NOMO-1 (cell line): ENCODE measurements at regions not wholly inside any gene's neighbourhood (a gene's known extent, or its start where the extent isn't known, plus 50 kb on each side); places are given as distances from the start of the nearest gene placed in this dataset.

Source experiments
- DNase-seq, 2 experiments: peaks; one replicate each; lab custom pipeline; 2025; ENCODE audit not compliant: unreplicated experiment in 2 of 2; lab: John Stamatoyannopoulos, UW

DNA sequence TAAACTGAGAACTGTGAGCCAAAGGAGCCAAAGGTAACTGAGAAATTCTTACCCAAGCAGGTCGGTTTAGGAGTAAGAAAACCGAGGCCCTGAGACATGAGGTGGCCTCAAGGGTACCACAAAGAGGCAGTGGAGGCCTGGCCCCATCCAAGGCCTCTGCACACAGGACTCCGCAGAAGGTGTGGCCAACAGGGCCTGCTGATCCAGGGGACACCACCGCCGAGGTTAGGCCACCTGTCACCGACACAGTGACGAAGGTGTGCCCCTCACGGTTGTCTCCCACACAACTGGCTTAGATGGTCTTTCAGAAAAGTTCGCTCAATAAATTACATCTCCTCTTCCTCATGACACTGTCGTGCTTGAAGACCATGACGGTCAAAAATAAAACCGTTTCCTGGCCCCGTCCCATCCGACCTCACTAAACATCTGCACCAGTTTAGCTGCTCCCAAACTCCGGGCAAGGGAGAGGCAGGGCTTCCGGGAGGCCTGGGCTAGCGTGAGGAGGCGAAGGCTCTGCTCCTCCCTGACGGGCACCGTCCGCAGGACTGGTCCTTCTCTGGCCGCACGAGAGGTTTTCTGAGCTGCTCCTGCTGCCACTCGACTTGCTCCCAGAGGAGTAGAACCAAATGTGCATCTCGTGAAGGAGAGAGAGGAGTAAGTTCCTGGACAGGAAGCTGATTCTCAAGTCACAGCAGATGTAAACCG, 442.0 kb downstream of the EIPR1 start:
- no peak for DNase-seq

DNA sequence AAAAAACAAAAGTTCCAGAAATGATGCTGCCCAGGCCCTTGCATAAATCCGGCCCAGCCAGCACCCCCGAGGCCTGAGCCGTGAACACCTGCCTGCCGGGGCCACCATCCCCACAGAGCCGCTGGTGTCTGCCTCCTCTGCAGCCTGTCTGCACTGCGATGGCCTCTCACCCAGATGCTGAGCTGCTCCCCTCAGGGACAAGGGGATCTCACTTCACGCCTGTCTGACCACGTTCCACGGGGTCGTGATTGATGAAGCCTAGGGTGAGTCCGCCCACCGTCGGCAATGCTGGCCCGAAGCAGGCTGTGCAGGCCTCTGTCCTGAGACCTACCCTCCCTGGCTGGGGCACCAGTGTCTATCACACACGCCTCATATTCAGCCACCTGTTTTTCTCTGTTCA, 444.2 kb downstream of the EIPR1 start:
- no peak for DNase-seq

GRCh38 chr2:2932692-2933305, 444.8 kb downstream of the EIPR1 start:
- no peak for DNase-seq

- no peak for DNase-seq
These were observed 445.4 kb downstream of the EIPR1 start for GRCh38 chr2:2932189-2932588.

GRCh38 chr2:2931318-2932075, 446.1 kb downstream of the EIPR1 start:
- no peak for DNase-seq

GRCh38 chr2:2930841-2931240, 446.8 kb downstream of the EIPR1 start:
- DNase-seq, result no peak

DNA sequence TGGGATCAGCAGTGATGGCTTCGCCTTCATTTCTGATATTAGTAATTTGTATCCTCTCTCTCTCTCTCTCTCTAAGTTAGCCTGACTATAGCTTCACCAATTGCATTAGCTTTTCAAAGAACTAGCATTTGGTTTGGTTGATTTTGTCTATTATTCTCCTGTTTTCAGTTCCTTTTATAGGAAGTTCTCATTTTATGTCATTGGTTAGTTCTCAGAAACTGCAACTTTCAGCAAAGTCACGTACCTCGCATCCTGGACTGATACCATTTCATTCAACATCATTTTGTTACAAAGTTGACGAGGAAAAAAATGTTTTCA, 450.8 kb downstream of the EIPR1 start:
- DNase-seq, result no peak

- no peak for DNase-seq
These were observed 451.4 kb downstream of the EIPR1 start for GRCh38 chr2:2926009-2926857.

GRCh38 chr2:2922156-2922555, 455.5 kb downstream of the EIPR1 start:
- no peak for DNase-seq

- DNase-seq, result no peak
These were observed 456.5 kb downstream of the EIPR1 start for GRCh38 chr2:2921011-2921720.

- no peak for DNase-seq
These were observed 457.8 kb downstream of the EIPR1 start for GRCh38 chr2:2919574-2920365.

DNA sequence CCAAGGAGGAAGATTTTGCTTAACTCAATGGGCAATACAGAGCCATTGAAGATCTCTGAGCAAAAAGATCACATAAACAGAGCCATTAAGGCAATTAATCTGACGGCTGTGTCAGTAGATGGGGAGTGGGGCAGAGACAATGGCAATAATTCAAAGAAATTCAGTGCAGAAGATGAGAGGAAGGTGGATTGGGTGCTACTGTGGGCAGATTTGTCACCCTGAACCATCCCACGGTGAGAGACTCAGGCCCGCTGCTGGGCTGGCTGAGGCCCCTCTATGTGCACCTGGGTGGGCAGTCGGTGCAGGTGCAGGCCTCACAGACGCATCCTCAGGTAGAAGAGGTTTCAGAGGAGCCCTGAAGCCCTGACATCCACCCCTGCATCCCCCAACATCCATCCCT, 458.6 kb downstream of the EIPR1 start:
- no peak for DNase-seq

- no peak for DNase-seq
These were observed 461.0 kb downstream of the EIPR1 start for GRCh38 chr2:2916621-2917020.

DNA sequence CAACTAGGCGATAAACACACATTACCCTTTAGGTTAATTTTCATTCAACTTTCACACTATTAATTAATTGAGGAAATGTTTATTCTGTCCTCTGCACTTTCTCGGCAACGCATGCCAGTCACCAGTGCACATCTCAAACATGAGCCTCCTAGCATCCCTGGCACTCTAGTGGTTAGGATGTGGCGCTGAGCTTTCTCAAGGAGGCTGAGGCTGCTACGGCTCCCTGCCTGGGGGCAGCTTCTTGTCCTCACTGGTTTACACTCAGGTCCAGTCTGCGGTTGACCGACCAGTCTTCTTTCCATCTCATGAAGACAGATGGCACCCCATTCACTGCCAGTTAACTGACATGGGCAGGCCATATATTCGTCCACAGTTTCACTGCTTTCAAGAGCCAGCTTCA, 463.4 kb downstream of the EIPR1 start:
- DNase-seq, result no peak

DNA sequence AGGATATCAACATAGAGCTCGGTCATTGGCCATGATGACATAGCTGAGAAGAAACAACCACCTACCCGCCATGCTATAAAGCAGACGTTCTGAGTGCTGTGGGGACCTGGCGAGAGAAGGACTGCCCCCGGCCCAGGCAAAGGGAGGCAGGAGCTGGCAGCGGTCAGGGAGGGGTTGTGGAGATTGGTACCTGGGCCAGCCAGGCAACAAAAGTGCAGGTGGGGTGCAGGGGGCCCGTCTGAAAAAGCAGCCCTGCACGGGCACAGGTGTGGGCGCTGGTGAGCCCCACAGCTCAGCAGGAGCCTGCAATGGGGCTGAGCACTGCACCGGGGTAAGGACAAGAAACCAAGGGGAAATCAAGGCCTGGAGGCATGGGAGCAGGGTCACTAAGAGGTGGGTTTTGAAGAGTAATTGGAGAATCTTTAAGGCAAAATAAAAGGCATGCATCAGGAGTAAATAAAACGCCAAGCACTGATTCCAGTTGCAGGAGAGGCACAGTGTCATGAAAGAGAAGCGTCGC, 464.0 kb downstream of the EIPR1 start:
- no peak for DNase-seq

- no peak for DNase-seq
These were observed 464.9 kb downstream of the EIPR1 start for GRCh38 chr2:2912731-2913130.

GRCh38 chr2:2912293-2912692, 465.3 kb downstream of the EIPR1 start:
- DNase-seq, result no peak

GRCh38 chr2:2910259-2910658, 467.4 kb downstream of the EIPR1 start:
- DNase-seq, result no peak
